ENCODE measurements at regions not wholly inside any gene's neighbourhood (a gene's known extent, or its start where the extent isn't known, plus 50 kb on each side); places are given as distances from the start of the nearest gene placed in this dataset.

DNA sequence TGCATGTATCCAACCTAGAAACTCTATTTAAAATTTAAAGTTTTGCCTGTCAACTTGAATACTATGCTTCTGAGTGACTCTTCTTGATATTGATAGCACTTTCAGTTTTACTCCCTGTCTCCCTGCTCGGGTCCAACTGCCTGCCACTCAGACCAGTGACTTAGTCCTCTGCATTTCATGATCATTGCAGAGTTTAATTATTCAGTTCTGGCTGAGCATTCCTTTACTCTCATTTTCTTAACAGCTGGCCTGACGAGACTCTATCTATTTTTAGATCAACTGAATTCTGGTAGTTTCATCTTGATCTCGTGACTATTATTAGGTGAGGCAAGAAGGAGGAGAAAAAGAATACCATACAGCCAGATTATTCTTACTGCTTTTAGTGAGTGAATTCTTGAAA is 617.4 kb downstream of the SI start:
- Mint-ChIP-seq H3K9me3 (peaks cover 17% of the 10 kb centered on the region), H3K27me3 (no peaks in the 10 kb centered on the region), H3K4me1 (ENCODE audit: low read depth in 2 of 2) (no peaks in the 10 kb centered on the region), H3K36me3 (no peaks in the 10 kb centered on the region), H3K4me3 (no peak overlapping the region), H3K27ac (no peak overlapping the region)
- DNase-seq (ENCODE audit: low spot score), result no peak
- no peak for ATAC-seq

DNA sequence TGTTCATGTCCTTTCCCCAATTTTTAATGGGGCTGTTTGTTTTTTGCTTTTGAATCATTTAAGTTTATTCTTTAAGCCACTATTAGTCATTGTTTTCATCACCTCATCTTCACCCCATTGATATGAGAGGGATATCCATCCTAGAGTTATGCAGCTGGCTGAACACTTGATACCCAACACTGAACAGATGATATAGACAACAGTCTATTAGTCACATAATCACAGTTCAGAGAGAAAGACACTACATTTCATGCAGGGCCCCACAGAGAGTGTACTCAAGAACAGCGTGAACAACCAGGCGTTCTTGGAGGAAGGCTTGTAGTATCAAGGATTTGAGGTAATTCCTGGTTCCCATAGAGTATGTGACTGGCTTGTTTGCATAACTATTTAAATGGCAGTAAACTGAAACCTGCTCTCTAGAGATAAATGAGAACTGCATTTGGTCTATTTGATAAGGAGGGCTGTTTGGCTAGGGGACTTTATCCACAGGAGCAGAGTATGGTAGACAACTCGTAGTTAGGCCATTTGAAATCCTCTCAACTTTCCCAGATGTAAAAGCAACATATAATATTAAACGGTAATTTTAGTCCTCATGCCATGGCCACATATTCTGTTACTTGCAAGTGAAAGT is 618.7 kb downstream of the SI start:
- ATAC-seq, result no peak
- H3K27ac Mint-ChIP-seq, result no peak overlapping the region
- H3K4me1 Mint-ChIP-seq (ENCODE audit: low read depth in 2 of 2), result no peaks in the 10 kb centered on the region
- H3K27me3 Mint-ChIP-seq, result no peaks in the 10 kb centered on the region
- H3K4me3 Mint-ChIP-seq, result no peak overlapping the region
- no peaks in the 10 kb centered on the region for H3K36me3 Mint-ChIP-seq
- peaks cover 16% of the 10 kb centered on the region for H3K9me3 Mint-ChIP-seq
- no peak for DNase-seq (ENCODE audit: low spot score)

DNA sequence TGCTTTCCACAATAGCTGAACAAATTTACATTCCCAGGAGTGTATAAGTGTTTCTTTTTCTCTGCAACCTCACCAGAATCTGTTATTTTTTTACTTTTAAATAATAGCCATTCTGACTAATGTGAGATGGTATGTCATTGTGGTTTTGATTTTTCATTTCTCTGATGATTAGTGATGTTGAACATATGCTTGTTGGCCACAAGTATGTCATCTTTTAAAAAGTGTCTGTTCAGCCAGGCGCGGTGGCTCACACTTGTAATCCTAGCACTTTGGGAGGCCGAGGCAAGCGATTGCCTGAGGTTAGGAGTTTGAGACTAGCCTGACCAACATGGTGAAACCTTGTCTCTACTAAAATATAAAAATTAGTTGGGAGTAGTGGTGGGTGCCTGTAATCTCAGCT is 619.3 kb downstream of the SI start:
- H3K9me3 Mint-ChIP-seq, result peaks cover 19% of the 10 kb centered on the region
- no peaks in the 10 kb centered on the region for H3K4me1 Mint-ChIP-seq (ENCODE audit: low read depth in 2 of 2)

DNA sequence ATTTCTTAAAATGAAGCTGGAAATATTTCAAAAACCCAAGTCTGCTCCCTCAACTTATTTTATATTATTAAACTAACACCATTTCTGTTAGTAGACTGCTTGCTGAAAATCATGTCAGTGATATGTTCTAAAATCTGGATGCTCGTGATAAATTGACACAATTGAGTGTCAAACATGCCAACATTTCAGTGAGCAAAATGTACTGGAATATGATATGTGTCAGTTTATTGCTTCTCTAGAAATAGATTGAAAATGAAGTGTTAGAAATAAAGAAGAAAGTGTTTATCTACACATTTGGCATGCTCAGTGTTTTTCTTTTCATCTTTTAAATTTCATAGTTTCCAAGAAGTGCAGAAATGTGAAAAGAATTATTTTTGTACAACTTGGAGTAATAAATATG is 624.6 kb downstream of the SI start:
- Mint-ChIP-seq H3K27me3 (no peaks in the 10 kb centered on the region), H3K4me3 (no peak overlapping the region), H3K4me1 (ENCODE audit: low read depth in 2 of 2) (no peaks in the 10 kb centered on the region), H3K27ac (no peak overlapping the region), H3K36me3 (no peaks in the 10 kb centered on the region), H3K9me3 (peaks cover 22% of the 10 kb centered on the region)
- no peak for DNase-seq (ENCODE audit: low spot score)
- ATAC-seq, result no peak

More for the DNA sequence above, 619.3 kb downstream of the SI start:
- Mint-ChIP-seq H3K4me3 (no peak overlapping the region), H3K27me3 (no peaks in the 10 kb centered on the region), H3K27ac (no peak overlapping the region), H3K36me3 (no peaks in the 10 kb centered on the region)
- no peak for ATAC-seq
- no peak for DNase-seq (ENCODE audit: low spot score)

DNA sequence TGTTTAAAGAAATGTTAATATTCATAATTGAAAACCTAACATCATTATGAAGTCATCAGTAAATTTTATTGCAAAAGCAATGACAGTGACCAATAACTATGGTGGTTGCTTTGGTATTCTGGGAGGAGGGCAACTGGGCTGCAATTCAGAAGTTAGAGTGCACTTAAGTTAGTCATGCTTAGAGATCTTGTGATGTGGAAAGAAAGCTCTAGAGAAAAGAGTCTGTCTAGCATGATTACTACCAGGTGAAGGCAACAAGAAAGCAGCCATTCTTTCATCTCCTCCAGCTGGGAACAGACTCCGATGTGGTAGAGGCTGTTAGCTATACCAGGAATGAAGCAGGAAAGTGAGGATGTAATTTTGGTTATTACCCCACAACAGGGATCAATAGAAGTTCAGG is 625.6 kb downstream of the SI start:
- Mint-ChIP-seq H3K9me3 (peaks cover 25% of the 10 kb centered on the region), H3K4me3 (no peak overlapping the region), H3K36me3 (no peaks in the 10 kb centered on the region), H3K4me1 (ENCODE audit: low read depth in 2 of 2) (no peaks in the 10 kb centered on the region), H3K27me3 (no peaks in the 10 kb centered on the region), H3K27ac (no peak overlapping the region)
- ATAC-seq (no peak), DNase-seq (ENCODE audit: low spot score) (no peak)

DNA sequence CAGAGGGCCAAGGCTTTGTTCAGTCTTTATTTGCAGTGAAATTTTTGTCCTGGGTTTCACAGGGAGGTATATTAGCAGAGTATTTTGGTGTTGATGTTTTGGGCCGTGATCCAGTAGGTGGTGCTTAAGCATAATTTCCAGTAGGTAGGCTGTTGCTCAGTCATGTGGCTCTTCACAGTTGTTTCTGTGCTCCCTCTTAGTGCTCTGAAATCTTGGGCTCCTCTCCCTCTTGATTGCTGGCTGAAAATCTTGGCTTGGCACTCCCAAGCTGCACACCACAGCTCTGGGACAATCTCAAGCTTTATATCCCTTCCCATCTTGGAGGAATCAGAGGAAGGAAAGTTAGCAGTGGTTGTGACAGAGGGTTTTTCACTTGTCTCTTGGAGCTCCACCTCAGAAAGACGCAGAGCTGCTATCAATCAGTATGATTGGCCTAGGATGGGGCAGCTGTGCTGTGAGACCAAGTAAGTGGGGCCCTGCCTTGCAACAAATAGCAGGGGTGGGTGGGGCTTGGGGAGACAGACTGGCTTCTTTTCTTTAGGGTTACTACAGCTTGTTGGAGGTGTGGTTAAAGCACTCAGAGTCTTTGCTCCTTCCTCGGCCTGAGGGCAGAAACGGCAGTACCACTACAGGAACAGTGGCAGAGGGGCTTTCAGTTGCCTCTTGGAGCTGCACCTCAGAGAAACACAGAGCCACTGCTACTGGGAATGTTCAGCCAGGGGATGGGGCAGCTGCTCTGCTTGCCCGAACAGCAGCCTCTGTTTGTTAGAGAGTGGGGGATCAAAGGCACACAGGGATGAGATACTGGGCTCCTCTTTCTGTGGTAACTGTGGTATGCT is 627.0 kb downstream of the SI start:
- no peak for ATAC-seq
- no peak for DNase-seq (ENCODE audit: low spot score)
- Mint-ChIP-seq H3K4me1 (ENCODE audit: low read depth in 2 of 2) (no peaks in the 10 kb centered on the region), H3K27ac (no peak overlapping the region), H3K9me3 (peaks cover 33% of the 10 kb centered on the region), H3K27me3 (no peaks in the 10 kb centered on the region), H3K4me3 (no peak overlapping the region), H3K36me3 (peaks cover 5% of the 10 kb centered on the region)

DNA sequence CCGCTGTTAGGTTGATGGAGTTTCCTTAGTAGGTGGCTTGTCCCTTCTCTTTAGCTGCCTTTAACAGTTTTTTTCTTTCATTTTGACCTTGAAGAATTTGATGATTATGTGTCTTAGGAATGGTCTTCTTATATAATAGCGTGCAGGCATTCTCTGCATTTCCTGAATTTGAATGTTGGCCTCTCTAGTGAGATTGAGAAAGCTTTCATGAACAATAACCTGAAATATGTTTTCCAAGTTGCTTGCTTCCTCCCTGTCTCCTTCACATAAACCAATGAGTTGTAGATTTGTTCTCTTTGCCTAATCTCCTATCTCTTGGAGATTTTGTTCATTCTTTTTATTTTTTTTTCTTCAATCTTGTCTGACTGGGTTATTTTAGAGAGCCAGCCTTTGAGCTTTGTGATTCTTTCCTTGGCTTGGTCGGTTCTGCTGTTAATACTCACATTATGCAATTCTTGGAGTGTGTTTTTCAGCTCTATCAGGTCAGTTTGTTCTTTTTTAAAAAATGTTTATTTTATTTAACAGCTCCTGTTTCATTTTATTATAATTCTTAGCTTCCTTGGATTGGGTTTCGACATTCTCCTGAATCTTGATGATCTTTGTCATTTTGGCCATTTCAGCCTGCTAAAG is 627.9 kb downstream of the SI start:
- ATAC-seq, result no peak
- no peak overlapping the region for H3K4me3 Mint-ChIP-seq
- no peaks in the 10 kb centered on the region for H3K27me3 Mint-ChIP-seq
- H3K36me3 Mint-ChIP-seq, result peaks cover 7% of the 10 kb centered on the region
- no peak overlapping the region for H3K27ac Mint-ChIP-seq
- no peak for DNase-seq (ENCODE audit: low spot score)
- H3K9me3 Mint-ChIP-seq, result peaks cover 36% of the 10 kb centered on the region
- no peaks in the 10 kb centered on the region for H3K4me1 Mint-ChIP-seq (ENCODE audit: low read depth in 2 of 2)

DNA sequence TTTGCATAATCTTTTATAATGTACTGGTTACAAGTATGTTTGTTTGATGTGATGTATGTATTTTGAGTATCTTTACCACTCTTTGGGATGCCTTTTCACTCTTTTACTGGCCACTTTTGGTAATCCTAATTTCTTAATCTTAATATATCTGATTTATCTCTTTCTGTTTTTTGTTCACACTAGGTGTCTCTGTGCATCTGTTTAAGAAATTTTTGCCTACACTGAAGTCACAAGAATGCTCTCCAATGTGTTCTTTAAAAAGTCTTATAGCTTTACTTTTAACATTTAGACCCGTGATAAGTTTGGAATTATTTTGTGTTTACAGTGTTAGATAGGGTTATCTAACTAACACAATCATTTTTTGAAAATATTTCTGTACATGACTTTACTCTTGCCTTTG is 659.1 kb downstream of the SI start:
- no peaks in the 10 kb centered on the region for H3K27me3 Mint-ChIP-seq
- H3K9me3 Mint-ChIP-seq, result peaks cover 10% of the 10 kb centered on the region
- H3K27ac Mint-ChIP-seq, result no peak overlapping the region
- no peak for ATAC-seq
- H3K4me3 Mint-ChIP-seq, result no peak overlapping the region
- peaks cover 5% of the 10 kb centered on the region for H3K36me3 Mint-ChIP-seq
- DNase-seq (ENCODE audit: low spot score), result no peak
- H3K4me1 Mint-ChIP-seq (ENCODE audit: low read depth in 2 of 2), result no peaks in the 10 kb centered on the region

DNA sequence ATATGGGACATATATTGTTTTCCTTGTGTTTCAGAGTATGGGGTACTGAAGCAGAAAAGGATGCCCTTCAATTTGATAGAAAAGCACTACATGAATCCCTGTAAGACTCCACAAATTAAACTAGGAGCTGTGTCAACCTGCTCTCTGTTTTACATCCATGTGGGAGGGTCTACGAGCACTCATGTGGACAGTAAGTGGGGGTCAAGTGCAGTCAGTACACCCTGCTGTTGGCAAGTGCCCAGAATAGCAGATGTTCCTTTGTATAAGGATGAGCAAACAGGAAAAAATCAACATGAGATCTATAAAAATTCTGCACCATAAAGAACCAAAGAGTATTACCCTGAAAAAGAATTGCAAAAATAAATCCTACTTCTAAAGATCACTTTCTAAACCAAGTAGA is 659.9 kb downstream of the SI start:
- H3K36me3 Mint-ChIP-seq, result peaks cover 5% of the 10 kb centered on the region
- no peak overlapping the region for H3K27ac Mint-ChIP-seq
- no peak overlapping the region for H3K4me3 Mint-ChIP-seq
- peaks cover 7% of the 10 kb centered on the region for H3K9me3 Mint-ChIP-seq
- DNase-seq (ENCODE audit: low spot score) (no peak), ATAC-seq (no peak)
- H3K27me3 Mint-ChIP-seq, result no peaks in the 10 kb centered on the region
- H3K4me1 Mint-ChIP-seq (ENCODE audit: low read depth in 2 of 2), result no peaks in the 10 kb centered on the region

DNA sequence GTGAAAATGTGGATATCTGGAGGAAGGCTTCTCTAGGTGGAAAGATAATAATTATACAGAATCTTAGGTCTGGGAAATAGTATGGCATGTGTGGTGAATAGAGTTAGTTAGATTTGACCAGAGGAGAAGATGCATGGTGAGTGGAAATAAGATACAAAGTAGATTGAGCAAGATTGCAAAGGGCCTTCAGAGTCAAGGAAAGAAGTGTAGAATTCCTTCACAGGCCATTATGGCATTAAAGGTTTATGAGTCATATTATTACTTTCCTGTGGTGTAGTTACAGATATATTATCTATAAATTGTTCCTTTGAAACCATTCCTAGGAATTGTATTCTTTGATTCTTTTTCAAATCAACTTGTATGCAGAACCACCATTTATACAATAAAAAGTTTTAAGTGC is 660.3 kb downstream of the SI start:
- Mint-ChIP-seq H3K36me3 (peaks cover 5% of the 10 kb centered on the region), H3K27me3 (no peaks in the 10 kb centered on the region), H3K4me3 (no peak overlapping the region), H3K4me1 (ENCODE audit: low read depth in 2 of 2) (no peaks in the 10 kb centered on the region), H3K9me3 (peaks cover 11% of the 10 kb centered on the region), H3K27ac (no peak overlapping the region)
- DNase-seq (ENCODE audit: low spot score) (no peak), ATAC-seq (no peak)

DNA sequence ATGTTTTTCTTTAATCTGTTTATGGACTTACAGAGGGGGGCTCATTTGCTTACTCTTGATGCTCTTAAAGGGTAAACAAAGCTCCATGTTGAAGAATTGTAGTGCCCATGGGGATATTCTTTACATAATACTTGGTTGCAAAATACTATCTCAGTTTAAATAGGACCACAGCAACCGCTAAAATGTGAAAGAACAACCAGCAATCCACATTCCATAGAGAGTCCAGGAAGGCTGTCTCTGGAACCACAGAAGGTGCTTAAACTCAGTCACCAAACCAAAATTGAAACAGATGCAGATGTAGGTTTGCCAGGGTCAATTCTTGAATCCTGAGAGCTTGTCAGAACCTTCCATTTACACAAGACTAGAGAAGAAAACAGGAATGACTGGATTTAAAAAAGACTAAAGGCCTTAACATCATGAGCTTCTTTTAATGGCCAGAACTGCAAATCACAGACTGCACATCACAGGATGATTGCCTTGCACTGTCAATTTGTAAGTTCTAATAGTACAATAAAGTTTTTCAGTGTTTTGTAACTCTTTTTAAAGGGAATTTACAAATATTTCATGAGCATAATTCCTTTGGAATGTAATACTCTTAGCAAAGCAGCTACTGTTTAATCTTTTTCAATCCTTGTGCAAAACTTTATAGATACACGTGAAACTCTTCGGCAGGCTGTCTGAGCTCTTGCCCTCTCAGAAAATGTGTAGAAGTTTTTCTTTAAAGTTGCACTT is 661.6 kb downstream of the SI start:
- no peaks in the 10 kb centered on the region for H3K27me3 Mint-ChIP-seq
- H3K9me3 Mint-ChIP-seq, result peaks cover 16% of the 10 kb centered on the region
- H3K4me1 Mint-ChIP-seq (ENCODE audit: low read depth in 2 of 2), result no peaks in the 10 kb centered on the region
- no peak for ATAC-seq
- H3K4me3 Mint-ChIP-seq, result no peak overlapping the region
- H3K27ac Mint-ChIP-seq, result no peak overlapping the region
- peaks cover 8% of the 10 kb centered on the region for H3K36me3 Mint-ChIP-seq
- no peak for DNase-seq (ENCODE audit: low spot score)

DNA sequence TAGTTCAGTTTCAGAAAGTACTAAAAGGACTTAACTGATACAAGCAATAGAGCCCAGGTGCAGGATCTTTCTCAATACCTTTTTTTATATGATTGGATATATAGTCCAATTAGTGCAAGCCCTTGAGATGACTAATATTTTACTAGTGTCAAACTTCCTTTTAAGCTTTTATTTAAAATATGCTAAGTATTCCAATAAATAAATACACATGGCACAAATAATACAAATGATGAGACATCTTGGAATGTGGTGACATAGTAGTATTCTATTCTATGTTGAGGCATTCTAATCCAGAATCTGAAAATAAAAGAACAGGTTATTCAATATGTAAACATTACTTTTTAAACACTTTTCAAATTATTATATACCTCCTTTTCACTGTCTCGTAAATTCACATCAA is 670.0 kb downstream of the SI start:
- no peak for DNase-seq (ENCODE audit: low spot score)
- no peaks in the 10 kb centered on the region for H3K27me3 Mint-ChIP-seq
- H3K27ac Mint-ChIP-seq, result no peak overlapping the region
- peaks cover 23% of the 10 kb centered on the region for H3K9me3 Mint-ChIP-seq
- peaks cover 8% of the 10 kb centered on the region for H3K36me3 Mint-ChIP-seq
- no peak for ATAC-seq
- no peak overlapping the region for H3K4me3 Mint-ChIP-seq
- H3K4me1 Mint-ChIP-seq (ENCODE audit: low read depth in 2 of 2), result no peaks in the 10 kb centered on the region

DNA sequence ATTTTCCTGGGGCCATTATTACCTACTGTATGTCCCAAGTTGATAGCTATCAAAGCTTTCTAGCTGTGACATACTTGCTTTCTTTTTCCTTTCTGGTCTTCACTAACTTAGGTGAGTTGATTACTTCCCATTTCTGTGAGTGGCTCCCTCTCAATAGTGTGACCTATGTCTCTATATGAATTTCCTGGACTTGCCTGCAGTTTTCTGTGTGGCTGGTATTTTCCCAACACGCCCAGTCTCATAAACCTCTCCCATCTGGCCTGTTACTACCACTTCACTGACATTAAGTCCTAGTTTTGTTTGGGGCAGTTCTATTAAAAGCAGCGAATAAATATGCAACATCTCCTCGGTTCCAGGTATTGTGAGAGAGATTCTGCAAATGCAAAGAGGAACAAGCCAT is 671.2 kb downstream of the SI start:
- Mint-ChIP-seq H3K4me1 (ENCODE audit: low read depth in 2 of 2) (no peaks in the 10 kb centered on the region), H3K4me3 (no peak overlapping the region), H3K27me3 (no peaks in the 10 kb centered on the region), H3K9me3 (peaks cover 15% of the 10 kb centered on the region), H3K36me3 (peaks cover under 1% of the 10 kb centered on the region), H3K27ac (no peak overlapping the region)
- no peak for DNase-seq (ENCODE audit: low spot score)
- ATAC-seq, result no peak

DNA sequence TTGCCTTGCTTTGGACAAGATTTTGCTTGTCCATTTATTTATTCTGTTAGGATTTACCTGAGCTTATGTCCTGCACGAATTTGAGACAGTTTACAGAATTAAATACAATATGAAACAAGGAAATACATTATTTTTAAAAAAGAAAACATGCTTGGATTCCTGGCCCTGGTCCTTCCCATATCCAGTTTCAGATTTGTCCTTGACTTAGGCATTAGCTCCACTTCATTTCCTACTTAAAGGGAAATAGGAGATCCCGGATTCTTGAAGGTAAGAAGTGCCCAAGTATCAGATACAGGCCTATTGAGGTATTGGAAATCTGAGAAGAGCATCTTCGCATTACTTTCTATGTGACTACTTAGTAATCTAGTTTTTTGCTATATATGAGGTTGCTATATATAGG is 672.0 kb downstream of the SI start:
- H3K27ac Mint-ChIP-seq, result no peak overlapping the region

More for the DNA sequence above, 672.0 kb downstream of the SI start:
- ATAC-seq, result no peak
- Mint-ChIP-seq H3K27me3 (no peaks in the 10 kb centered on the region), H3K9me3 (peaks cover 15% of the 10 kb centered on the region), H3K36me3 (no peaks in the 10 kb centered on the region), H3K4me3 (no peak overlapping the region), H3K4me1 (ENCODE audit: low read depth in 2 of 2) (no peaks in the 10 kb centered on the region)
- no peak for DNase-seq (ENCODE audit: low spot score)

Measured in natural killer cell treated with Interleukin-12 subunit alpha and Interleukin-12 subunit beta and Interleukin-15 and Interleukin-18, amount 100 ng/mL, for 72 hours (primary cell).